ENCODE measurements at regions not wholly inside any gene's neighbourhood (a gene's known extent, or its start where the extent isn't known, plus 50 kb on each side); places are given as distances from the start of the nearest gene placed in this dataset.

DNA sequence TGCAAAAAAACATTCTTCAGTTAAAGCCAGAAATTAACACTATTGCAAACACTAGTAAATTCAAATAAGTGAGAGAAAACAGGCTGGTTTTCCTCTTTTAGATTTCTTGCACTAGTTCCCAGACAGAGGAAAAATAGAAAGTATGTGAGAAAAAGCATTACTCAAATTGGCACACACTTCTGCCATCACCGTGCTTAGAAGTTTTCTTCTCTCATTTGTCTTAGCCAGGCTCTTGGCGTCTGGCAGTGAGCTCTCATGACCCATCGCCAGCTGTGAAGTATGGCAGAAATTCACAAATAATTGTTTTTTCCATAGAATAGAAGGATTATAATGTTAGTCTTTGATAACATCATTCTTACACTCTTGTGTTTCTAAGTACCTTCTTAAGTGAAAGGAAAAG lies 515.9 kb downstream of the GBE1 start:
- H3K4me1 Mint-ChIP-seq, result no peaks in the 10 kb centered on the region
- H3K9me3 Mint-ChIP-seq, result peaks cover 0 to 25% (median 5%) of the 10 kb centered on the region in 6 donors
- H3K36me3 Mint-ChIP-seq, result no peaks in the 10 kb centered on the region
- no peak overlapping the region for H3K4me3 Mint-ChIP-seq
- H3K27ac Mint-ChIP-seq, result no peak overlapping the region
- no peaks in the 10 kb centered on the region for H3K27me3 Mint-ChIP-seq (ENCODE audit: low read depth in 3 of 3)
- no peak for DNase-seq

GRCh38 chr3:81245043-81245442 lies 516.4 kb downstream of the GBE1 start:
- H3K27ac Mint-ChIP-seq, result no peak overlapping the region
- H3K27me3 Mint-ChIP-seq (ENCODE audit: low read depth in 3 of 3), result no peaks in the 10 kb centered on the region
- no peaks in the 10 kb centered on the region for H3K36me3 Mint-ChIP-seq
- H3K4me1 Mint-ChIP-seq, result peaks cover 0 to under 1% of the 10 kb centered on the region in 2 donors
- H3K9me3 Mint-ChIP-seq, result peaks cover 0 to 23% (median 5%) of the 10 kb centered on the region in 6 donors
- DNase-seq, result no peak
- H3K4me3 Mint-ChIP-seq, result no peak overlapping the region

DNA sequence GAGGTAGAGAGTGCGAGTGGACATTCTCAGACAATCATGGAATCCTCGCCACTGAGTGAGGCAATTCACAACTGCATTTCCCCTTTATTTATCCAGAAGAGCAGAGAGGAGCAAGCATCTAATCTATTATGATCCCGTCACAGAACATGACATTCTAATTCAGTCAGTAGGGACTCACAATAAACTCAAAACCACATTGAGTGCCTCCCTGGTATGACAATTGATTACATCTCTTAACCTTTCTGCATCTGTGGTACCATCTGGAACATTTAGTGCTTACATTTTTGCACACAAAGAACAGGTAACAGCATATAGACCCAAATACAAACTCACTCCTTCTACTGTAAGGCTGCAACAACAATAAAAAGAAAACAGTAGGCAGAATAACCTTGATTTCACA lies 517.2 kb downstream of the GBE1 start:
- DNase-seq, result no peak
- no peak overlapping the region for H3K27ac Mint-ChIP-seq
- peaks cover 0 to 14% (median 5%) of the 10 kb centered on the region in 6 donors for H3K9me3 Mint-ChIP-seq
- no peaks in the 10 kb centered on the region for H3K27me3 Mint-ChIP-seq (ENCODE audit: low read depth in 3 of 3)
- no peak overlapping the region for H3K4me3 Mint-ChIP-seq
- H3K4me1 Mint-ChIP-seq, result peaks cover 0 to 6% of the 10 kb centered on the region in 2 donors
- H3K36me3 Mint-ChIP-seq, result no peaks in the 10 kb centered on the region

DNA sequence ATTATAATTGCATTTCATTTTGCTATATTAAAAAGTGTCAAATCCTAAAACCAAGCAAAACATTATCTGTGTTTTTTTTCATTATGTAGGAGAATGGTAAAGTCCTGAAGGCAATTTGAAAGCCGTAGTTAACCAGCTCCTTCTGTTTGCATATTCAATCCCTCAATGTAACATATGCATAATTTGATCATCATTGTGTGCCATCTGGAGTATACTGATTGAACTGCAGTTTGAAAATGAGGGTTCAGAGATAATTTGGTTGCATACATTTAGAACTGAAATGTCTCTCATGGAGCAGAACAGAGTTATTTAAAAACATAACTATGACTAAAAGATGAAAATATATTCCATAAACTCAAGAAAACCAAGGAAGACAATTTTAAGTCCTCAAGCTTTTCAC lies 518.6 kb downstream of the GBE1 start:
- Mint-ChIP-seq H3K4me3 (no peak overlapping the region), H3K4me1 (peaks cover 0 to 6% of the 10 kb centered on the region in 2 donors), H3K9me3 (peaks cover 0 to 17% (median 6%) of the 10 kb centered on the region in 6 donors), H3K27ac (no peak overlapping the region), H3K27me3 (ENCODE audit: low read depth in 3 of 3) (no peaks in the 10 kb centered on the region), H3K36me3 (no peaks in the 10 kb centered on the region)
- no peak for DNase-seq

DNA sequence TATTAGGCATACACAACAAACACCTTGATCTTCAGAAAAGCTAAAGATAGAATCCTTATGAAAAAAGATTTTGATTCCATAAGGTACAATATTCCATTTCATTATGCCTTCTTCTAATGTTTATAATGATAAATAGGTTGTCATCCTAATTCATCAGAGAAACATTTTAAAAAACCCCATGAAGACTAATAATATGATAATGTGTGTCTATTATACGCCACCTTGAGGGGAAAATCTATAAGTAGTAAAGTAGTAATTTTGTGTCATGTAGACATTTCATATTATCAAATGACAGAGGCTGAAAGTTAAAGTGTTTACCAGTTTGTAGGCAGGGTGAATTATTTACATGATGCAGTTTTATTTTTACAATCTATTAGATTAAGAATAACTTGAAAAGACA lies 524.3 kb downstream of the GBE1 start:
- Mint-ChIP-seq H3K4me1 (peaks cover 0 to 6% of the 10 kb centered on the region in 2 donors), H3K27me3 (ENCODE audit: low read depth in 3 of 3) (peaks cover 0 to under 1% (median 0%) of the 10 kb centered on the region in 3 donors), H3K4me3 (no peak overlapping the region), H3K36me3 (no peaks in the 10 kb centered on the region), H3K9me3 (peaks cover 0 to 39% (median 6%) of the 10 kb centered on the region in 6 donors), H3K27ac (no peak overlapping the region)
- DNase-seq, result no peak

DNA sequence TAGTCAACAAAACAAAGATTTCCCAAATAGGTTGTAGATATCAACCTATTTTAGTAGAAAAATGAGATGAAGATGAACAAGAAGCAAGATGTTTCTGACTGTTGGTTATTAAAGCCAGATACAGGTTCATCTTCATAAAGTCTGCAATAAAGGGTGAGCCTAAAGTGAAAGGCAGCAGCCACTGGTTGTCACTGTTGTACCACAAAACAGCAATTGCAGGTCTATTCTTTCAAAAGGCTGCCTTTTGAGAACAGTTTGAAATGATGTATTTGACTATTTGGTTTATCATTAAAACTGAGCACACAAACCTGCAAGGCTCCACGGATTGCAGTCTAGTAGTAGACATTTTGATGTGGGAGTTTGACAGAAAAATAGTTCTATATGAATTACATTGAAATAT lies 543.4 kb downstream of the GBE1 start:
- Mint-ChIP-seq H3K9me3 (peaks cover 4 to 31% (median 14%) of the 10 kb centered on the region in 6 donors), H3K27me3 (ENCODE audit: low read depth in 3 of 3) (no peaks in the 10 kb centered on the region), H3K4me3 (no peak overlapping the region), H3K36me3 (no peaks in the 10 kb centered on the region), H3K27ac (no peak overlapping the region), H3K4me1 (peaks cover 0 to 7% of the 10 kb centered on the region in 2 donors)
- no peak for DNase-seq

- no peaks in the 10 kb centered on the region for H3K36me3 Mint-ChIP-seq
- peaks cover 0 to 7% of the 10 kb centered on the region in 2 donors for H3K4me1 Mint-ChIP-seq
- H3K27me3 Mint-ChIP-seq (ENCODE audit: low read depth in 3 of 3), result peaks cover 0 to 3% (median 0%) of the 10 kb centered on the region in 3 donors
- no peak overlapping the region for H3K27ac Mint-ChIP-seq
- H3K4me3 Mint-ChIP-seq, result no peak overlapping the region
- peaks cover 3 to 29% (median 12%) of the 10 kb centered on the region in 6 donors for H3K9me3 Mint-ChIP-seq
- no peak for DNase-seq
Measured at GRCh38 chr3:81217101-81217500, 544.3 kb downstream of the GBE1 start.

DNA sequence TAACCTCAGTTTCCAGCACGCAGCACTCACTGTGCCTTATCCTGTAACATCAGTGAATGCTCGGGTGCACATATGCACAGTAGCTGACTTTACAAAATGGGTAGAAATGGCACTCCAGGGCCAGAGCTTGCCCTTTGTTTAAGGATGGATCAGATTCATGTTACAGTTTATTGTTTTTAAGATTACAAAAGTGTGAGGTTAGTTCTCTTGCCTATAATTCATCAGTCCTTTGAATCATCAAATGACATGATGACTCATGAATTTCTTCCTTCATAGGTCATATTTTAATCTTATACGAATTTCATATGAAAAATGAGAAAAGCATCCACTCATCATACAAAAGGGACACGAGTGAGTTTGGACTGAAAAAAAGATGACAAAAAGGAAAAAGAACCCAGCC lies 545.3 kb downstream of the GBE1 start:
- Mint-ChIP-seq H3K4me1 (peaks cover 0 to 7% of the 10 kb centered on the region in 2 donors), H3K36me3 (no peaks in the 10 kb centered on the region), H3K9me3 (peaks cover 3 to 31% (median 8%) of the 10 kb centered on the region in 6 donors), H3K27me3 (ENCODE audit: low read depth in 3 of 3) (peaks cover 0 to 3% (median 0%) of the 10 kb centered on the region in 3 donors), H3K27ac (no peak overlapping the region), H3K4me3 (no peak overlapping the region)
- DNase-seq, result no peak

DNA sequence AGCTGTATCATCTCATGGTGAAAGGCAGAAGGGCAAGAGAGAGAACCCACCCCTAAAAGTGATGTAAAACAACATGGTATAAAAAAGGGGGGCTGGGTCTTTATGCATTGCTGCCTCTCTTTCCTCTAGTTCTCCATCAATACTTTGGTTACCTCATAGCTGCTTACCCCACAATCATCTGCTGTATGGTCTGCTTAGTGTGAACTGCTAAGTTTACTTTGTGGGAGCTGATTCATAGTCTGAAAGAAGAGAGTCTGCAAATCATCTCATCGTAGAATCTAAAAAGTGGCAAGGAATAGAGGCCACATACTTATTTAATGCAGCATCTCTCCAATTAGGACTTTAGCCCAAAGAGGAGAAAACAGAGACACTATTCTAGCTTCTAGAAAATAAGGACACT lies 546.8 kb downstream of the GBE1 start:
- H3K4me3 Mint-ChIP-seq, result no peak overlapping the region
- no peak for DNase-seq
- peaks cover 0 to 7% of the 10 kb centered on the region in 2 donors for H3K4me1 Mint-ChIP-seq
- H3K9me3 Mint-ChIP-seq, result peaks cover 3 to 33% (median 8%) of the 10 kb centered on the region in 6 donors
- H3K27ac Mint-ChIP-seq, result no peak overlapping the region
- H3K27me3 Mint-ChIP-seq (ENCODE audit: low read depth in 3 of 3), result peaks cover 0 to 3% (median 0%) of the 10 kb centered on the region in 3 donors
- no peaks in the 10 kb centered on the region for H3K36me3 Mint-ChIP-seq

GRCh38 chr3:81199587-81199986 lies 561.9 kb downstream of the GBE1 start:
- H3K27ac Mint-ChIP-seq, result no peak overlapping the region
- no peak for DNase-seq
- H3K4me3 Mint-ChIP-seq, result no peak overlapping the region
- H3K9me3 Mint-ChIP-seq, result peaks cover 0 to 22% (median 6%) of the 10 kb centered on the region in 6 donors
- H3K4me1 Mint-ChIP-seq, result no peaks in the 10 kb centered on the region
- H3K27me3 Mint-ChIP-seq (ENCODE audit: low read depth in 3 of 3), result peaks cover 0 to 1% (median 0%) of the 10 kb centered on the region in 3 donors
- H3K36me3 Mint-ChIP-seq, result no peaks in the 10 kb centered on the region

- no peaks in the 10 kb centered on the region for H3K36me3 Mint-ChIP-seq
- H3K27ac Mint-ChIP-seq, result no peak overlapping the region
- peaks cover 0 to 22% (median 4%) of the 10 kb centered on the region in 6 donors for H3K9me3 Mint-ChIP-seq
- no peak for DNase-seq
- H3K27me3 Mint-ChIP-seq (ENCODE audit: low read depth in 3 of 3), result peaks cover 0 to 1% (median 0%) of the 10 kb centered on the region in 3 donors
- H3K4me1 Mint-ChIP-seq, result no peaks in the 10 kb centered on the region
- no peak overlapping the region for H3K4me3 Mint-ChIP-seq
Measured at GRCh38 chr3:81198756-81199155, 562.7 kb downstream of the GBE1 start.

DNA sequence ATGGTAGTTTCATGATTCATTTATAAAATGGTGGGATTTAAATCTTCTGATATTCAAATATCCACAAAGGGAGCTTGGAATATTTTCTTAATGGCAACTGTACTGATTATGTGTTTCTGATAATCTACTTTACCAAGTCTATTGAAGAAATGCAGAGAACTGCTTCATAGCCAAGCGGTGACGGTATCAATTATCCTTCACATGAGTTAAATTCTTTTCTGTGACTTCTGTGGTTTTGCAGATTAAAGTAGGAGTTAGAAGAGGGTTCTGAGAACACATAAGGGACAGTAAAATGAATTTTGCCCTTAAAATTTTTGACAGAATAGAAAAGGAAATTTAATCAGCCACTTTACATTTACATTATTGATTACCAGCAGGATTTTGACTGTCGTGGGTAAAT lies 563.2 kb downstream of the GBE1 start:
- Mint-ChIP-seq H3K4me3 (no peak overlapping the region), H3K4me1 (no peaks in the 10 kb centered on the region), H3K9me3 (peaks cover 0 to 17% (median 4%) of the 10 kb centered on the region in 6 donors), H3K27me3 (ENCODE audit: low read depth in 3 of 3) (peaks cover 0 to 1% (median 0%) of the 10 kb centered on the region in 3 donors), H3K27ac (no peak overlapping the region), H3K36me3 (no peaks in the 10 kb centered on the region)
- no peak for DNase-seq

DNA sequence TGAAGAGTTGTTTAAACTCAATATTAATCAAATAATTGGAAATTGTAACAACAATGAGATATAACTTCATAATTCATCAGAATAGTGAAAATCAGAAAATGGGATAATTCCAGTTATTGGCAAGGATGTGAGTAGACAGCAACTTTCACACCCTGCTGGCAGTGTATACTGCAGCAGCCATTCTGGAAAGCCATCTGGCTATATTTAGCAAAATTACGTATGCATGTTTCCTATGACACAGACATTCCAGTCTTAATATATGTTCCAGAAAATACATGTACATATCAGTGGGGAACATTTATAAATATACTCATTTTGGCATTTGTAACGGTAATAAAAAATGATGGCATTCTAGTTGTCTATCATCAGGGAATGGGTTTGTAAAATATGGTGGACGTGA lies 564.1 kb downstream of the GBE1 start:
- no peaks in the 10 kb centered on the region for H3K4me1 Mint-ChIP-seq

DNA sequence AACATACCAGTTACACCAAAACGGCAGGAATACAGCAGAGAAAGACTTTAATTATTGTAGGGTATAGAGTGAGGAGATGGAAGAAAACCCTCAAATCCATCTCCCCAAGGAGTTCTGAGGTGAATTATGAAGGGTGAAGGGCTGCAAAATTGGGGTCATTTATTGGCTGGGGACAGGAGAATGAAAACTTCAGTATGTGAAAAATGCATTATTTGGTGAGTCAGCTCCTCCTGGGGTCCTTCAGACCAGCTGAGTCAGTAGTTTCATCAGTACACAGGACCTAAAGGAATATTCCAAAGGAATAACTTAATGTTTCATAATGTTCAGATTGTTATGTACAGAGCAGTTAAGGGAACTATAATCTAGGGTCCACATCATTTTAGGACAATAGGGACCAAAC lies 566.0 kb downstream of the GBE1 start:
- Mint-ChIP-seq H3K4me1 (no peaks in the 10 kb centered on the region), H3K27ac (no peak overlapping the region), H3K36me3 (no peaks in the 10 kb centered on the region), H3K27me3 (ENCODE audit: low read depth in 3 of 3) (peaks cover 0 to 1% (median 0%) of the 10 kb centered on the region in 3 donors), H3K4me3 (no peak overlapping the region), H3K9me3 (peaks cover 0 to 22% (median 1%) of the 10 kb centered on the region in 6 donors)
- no peak for DNase-seq

More for the DNA sequence above, 564.1 kb downstream of the GBE1 start:
- Mint-ChIP-seq H3K27me3 (ENCODE audit: low read depth in 3 of 3) (peaks cover 0 to 1% (median 0%) of the 10 kb centered on the region in 3 donors), H3K27ac (no peak overlapping the region), H3K4me3 (no peak overlapping the region), H3K36me3 (no peaks in the 10 kb centered on the region), H3K9me3 (peaks cover 0 to 15% (median 3%) of the 10 kb centered on the region in 6 donors)
- DNase-seq, result no peak

DNA sequence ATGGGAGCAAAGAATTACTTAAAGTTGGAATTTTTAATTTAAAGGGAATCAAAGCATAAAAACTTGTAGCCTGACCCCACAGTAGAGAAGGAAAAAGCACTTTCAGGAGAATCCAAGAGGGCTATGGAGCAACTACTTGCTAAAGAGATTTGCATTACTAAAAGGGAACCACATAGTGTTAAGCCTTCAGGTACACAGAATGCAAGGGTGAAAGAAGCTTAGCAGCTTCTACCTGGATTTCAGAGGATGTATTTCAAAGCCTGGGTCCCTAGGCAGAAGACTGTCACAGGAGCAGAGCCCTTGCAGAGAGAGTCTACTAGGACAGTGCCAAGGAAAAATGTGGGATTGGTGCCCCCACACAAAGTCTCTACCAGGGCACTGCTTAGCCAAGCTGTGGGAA lies 575.0 kb downstream of the GBE1 start:
- Mint-ChIP-seq H3K27ac (no peak overlapping the region), H3K4me1 (peaks cover 6 to 48% of the 10 kb centered on the region in 2 donors), H3K9me3 (peaks cover 6 to 39% (median 22%) of the 10 kb centered on the region in 6 donors), H3K27me3 (ENCODE audit: low read depth in 3 of 3) (peaks cover 0 to 3% (median 0%) of the 10 kb centered on the region in 3 donors), H3K4me3 (no peak overlapping the region), H3K36me3 (no peaks in the 10 kb centered on the region)
- DNase-seq, result no peak
